KMS-11 (cell line): ENCODE measurements at regions not wholly inside any gene's neighbourhood (a gene's known extent, or its start where the extent isn't known, plus 50 kb on each side); places are given as distances from the start of the nearest gene placed in this dataset.

Source experiments
- H2AFZ ChIP-seq: fragments of 200-600 bp; sonication (generic); 2 replicates; pipeline ENCODE4 v1.6.1; 2016; ENCODE audit warnings: antibody characterized with exemption, mixed run types, low read depth
- H3K27ac ChIP-seq: fragments of 200-600 bp; sonication (generic); 2 replicates; pipeline ENCODE4 v1.6.1; 2016; ENCODE audit warnings: mild to moderate bottlenecking, mixed run types
- H3K27me3 ChIP-seq: fragments of 200-600 bp; sonication (generic); 2 replicates; pipeline ENCODE4 v1.6.1; 2017; ENCODE audit warnings: mild to moderate bottlenecking, low read depth, mixed run types, moderate library complexity; ENCODE audit not compliant: insufficient read depth
- H3K36me3 ChIP-seq: fragments of 200-600 bp; sonication (generic); 2 replicates; pipeline ENCODE4 v1.6.1; 2017; ENCODE audit warnings: mild to moderate bottlenecking, mixed run types; ENCODE audit not compliant: insufficient read depth
- H3K4me1 ChIP-seq: fragments of 200-600 bp; sonication (generic); 2 replicates; pipeline ENCODE4 v1.6.1; 2016; ENCODE audit warnings: mild to moderate bottlenecking, low read depth, mixed run types; ENCODE audit not compliant: poor library complexity, severe bottlenecking
- H3K4me2 ChIP-seq: fragments of 200-600 bp; sonication (generic); 2 replicates; pipeline ENCODE4 v1.7.0; 2016; ENCODE audit warnings: mild to moderate bottlenecking, mixed run types
- H3K4me3 ChIP-seq: fragments of 200-600 bp; sonication (generic); IDR thresholded peaks from 2 replicates; pipeline ENCODE4 v1.6.1; 2017; ENCODE audit warnings: low read depth, low read length, mixed read lengths; ENCODE audit not compliant: insufficient read depth
- H3K79me2 ChIP-seq: fragments of 200-600 bp; sonication (generic); 2 replicates; pipeline ENCODE4 v1.6.1; 2016; ENCODE audit warnings: low read depth, mixed run types; ENCODE audit not compliant: insufficient read depth
- H3K9ac ChIP-seq: fragments of 200-600 bp; sonication (generic); 2 replicates; pipeline ENCODE4 v1.6.1; 2016; ENCODE audit warnings: mild to moderate bottlenecking, mixed run types
- H4K20me1 ChIP-seq: fragments of 200-600 bp; sonication (generic); 2 replicates; pipeline ENCODE4 v1.6.1; 2016; ENCODE audit warnings: mild to moderate bottlenecking, mixed run types; ENCODE audit not compliant: insufficient read depth
- TF ChIP-seq, protein P1 (sequence below): fragments of 200-600 bp; sonication (generic); conservative IDR thresholded peaks from 2 replicates; pipeline ENCODE4 v1.6.1; 2017; ENCODE audit warnings: low read depth, mild to moderate bottlenecking, antibody characterized with exemption, low read length, moderate library complexity, mixed read lengths

DNA sequence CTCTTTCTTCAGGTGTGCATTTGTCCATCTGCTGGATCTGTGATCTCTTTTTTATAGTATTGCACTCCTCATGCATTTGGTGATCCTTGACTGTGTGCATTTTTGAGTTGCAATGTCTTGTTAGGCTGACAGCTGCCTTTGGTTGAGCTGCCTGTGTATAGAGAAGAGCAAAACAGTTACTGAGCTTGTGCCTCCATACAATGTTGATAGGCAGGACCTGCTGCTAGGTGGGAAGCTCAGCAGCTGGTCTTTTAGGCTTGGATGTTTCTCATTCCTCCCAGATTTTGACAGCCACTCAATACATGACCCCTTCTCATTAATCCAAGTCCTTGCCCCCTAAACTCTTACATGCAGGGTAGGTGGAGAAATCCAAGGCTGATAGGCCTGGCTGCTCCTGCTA is 74.8 kb upstream of the PIAS1 start:
- no peak overlapping the region for H3K27ac ChIP-seq
- H3K27me3 ChIP-seq = no peaks in the 10 kb centered on the region
- no peak overlapping the region for H3K9ac ChIP-seq
- H3K4me1 ChIP-seq = no peaks in the 10 kb centered on the region
- H4K20me1 ChIP-seq = no peaks in the 10 kb centered on the region
- H3K36me3 ChIP-seq = no peaks in the 10 kb centered on the region
- TF ChIP-seq, protein P1, sequence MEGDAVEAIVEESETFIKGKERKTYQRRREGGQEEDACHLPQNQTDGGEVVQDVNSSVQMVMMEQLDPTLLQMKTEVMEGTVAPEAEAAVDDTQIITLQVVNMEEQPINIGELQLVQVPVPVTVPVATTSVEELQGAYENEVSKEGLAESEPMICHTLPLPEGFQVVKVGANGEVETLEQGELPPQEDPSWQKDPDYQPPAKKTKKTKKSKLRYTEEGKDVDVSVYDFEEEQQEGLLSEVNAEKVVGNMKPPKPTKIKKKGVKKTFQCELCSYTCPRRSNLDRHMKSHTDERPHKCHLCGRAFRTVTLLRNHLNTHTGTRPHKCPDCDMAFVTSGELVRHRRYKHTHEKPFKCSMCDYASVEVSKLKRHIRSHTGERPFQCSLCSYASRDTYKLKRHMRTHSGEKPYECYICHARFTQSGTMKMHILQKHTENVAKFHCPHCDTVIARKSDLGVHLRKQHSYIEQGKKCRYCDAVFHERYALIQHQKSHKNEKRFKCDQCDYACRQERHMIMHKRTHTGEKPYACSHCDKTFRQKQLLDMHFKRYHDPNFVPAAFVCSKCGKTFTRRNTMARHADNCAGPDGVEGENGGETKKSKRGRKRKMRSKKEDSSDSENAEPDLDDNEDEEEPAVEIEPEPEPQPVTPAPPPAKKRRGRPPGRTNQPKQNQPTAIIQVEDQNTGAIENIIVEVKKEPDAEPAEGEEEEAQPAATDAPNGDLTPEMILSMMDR = no peak
- no peak overlapping the region for H3K4me3 ChIP-seq
- no peak overlapping the region for H2AFZ ChIP-seq
- no peaks in the 10 kb centered on the region for H3K79me2 ChIP-seq
- no peak overlapping the region for H3K4me2 ChIP-seq

DNA sequence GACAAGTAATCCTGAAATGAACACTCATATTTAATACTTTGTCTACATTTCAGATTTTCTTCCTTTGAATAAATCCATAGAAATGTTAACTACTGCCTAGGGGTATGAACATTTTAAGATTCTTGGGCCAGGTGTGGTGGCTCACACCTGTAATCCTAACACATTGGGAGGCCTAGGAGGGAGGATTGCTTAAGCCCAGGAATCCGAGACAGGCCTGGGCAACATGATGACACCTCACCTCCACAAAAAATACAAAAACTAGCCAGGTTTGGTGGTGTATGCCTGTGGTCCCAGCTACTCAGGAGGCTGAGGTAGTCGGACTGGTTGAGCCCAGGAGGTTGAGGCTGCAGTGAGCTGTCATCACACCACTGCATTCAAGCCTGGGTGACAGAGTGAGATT is 73.9 kb upstream of the PIAS1 start:
- Histone ChIP-seq H3K79me2 (no peaks in the 10 kb centered on the region), H3K27ac (no peak overlapping the region), H3K4me2 (no peak overlapping the region), H3K4me1 (no peaks in the 10 kb centered on the region), H3K36me3 (no peaks in the 10 kb centered on the region), H3K27me3 (no peaks in the 10 kb centered on the region), H3K4me3 (no peak overlapping the region), H2AFZ (no peak overlapping the region), H4K20me1 (no peaks in the 10 kb centered on the region), H3K9ac (no peak overlapping the region)
- TF ChIP-seq, protein P1 = no peak

DNA sequence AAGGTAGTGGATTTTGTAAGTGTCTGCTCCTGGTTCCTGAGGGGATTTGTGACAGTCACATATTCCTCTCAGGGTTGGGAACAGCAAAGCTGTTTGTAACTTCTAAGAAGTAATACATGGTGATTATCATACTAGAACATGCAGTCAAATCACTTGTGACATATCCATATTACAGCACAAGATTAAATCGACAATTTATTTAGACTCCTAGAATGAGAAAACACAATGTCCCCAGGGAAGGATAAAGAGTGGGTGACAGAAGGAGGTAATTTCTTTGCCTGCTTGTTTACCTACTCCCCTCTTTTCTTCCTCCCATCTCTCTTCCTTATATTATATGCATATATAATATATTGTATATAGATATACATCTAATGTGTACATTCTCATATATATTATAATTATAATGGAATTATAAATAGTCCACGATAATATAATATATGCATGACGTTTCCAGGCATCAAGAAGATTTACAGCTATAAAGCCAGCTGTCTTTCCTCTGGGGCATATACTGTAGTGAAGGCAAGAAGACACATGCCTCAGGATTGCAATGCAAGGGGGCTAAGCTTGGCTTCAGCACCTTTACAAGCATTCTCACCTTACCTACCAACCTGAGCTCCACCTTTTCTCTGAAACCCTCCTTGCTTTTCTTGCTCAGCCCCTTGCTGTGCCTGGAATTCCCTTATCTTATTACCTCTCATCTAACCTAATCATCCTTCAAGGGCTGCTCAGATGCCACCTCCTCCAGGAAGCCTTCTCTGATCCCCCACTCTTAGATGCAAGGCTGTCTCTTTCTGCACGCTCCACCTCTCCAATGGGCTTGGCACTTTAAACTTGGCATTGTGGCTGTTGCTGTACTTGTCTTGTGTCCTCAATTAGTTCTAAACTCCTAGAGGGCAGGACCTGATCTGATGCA is 73.1 kb upstream of the PIAS1 start:
- Histone ChIP-seq H4K20me1 (no peaks in the 10 kb centered on the region), H3K4me3 (no peak overlapping the region), H3K27me3 (no peaks in the 10 kb centered on the region), H3K9ac (no peak overlapping the region), H3K36me3 (no peaks in the 10 kb centered on the region), H3K27ac (no peak overlapping the region), H3K4me1 (no peaks in the 10 kb centered on the region), H3K4me2 (no peak overlapping the region), H3K79me2 (no peaks in the 10 kb centered on the region), H2AFZ (no peak overlapping the region)
- TF ChIP-seq, protein P1 = no peak

DNA sequence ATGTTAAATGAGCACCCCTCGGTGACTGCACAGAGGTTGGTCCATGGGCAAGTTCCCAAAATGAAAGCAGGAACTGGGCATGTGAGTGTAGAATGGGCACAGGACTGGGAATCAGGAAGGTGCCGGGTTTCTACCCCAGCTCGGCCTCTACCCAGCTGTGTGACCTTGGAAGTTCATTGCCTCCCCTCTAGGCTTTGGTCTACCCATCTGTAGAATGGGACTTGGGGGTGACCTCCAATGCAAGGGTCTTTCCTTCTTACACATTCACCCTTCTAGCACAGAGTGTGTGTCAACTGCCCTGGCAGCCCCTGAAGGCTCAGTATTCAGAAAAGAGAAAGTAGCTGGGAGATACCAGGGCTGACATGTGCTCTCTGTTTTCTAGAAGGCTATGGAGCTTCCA is 72.3 kb upstream of the PIAS1 start:
- Histone ChIP-seq H3K36me3 (no peaks in the 10 kb centered on the region), H3K4me1 (no peaks in the 10 kb centered on the region), H4K20me1 (no peaks in the 10 kb centered on the region), H3K27ac (no peak overlapping the region), H3K4me2 (no peak overlapping the region), H3K27me3 (no peaks in the 10 kb centered on the region), H3K79me2 (no peaks in the 10 kb centered on the region), H2AFZ (no peak overlapping the region), H3K4me3 (no peak overlapping the region), H3K9ac (no peak overlapping the region)
- TF ChIP-seq, protein P1 = no peak
